B cell (primary cell): ENCODE measurements at regions not wholly inside any gene's neighbourhood (a gene's known extent, or its start where the extent isn't known, plus 50 kb on each side); places are given as distances from the start of the nearest gene placed in this dataset.

Experiments used
- ATAC-seq: fragments of 200-7000 bp; cut with Tn5 transposase; one replicate; pipeline ENCODE4 v1.10.0; 2021; ENCODE audit warnings: low read depth, mild to moderate bottlenecking, moderate number of reproducible peaks, moderate library complexity
- CTCF ChIA-PET: fragments of 350-600 bp; sonication (Branson Sonifier 250); formaldehyde crosslinking; loops from one replicate; lab custom pipeline; 2021; ENCODE audit warnings: antibody characterized with exemption, inconsistent platforms; lab: Charles Lee
- POLR2A ChIA-PET: fragments of 350-600 bp; sonication (Branson Sonifier 250); formaldehyde crosslinking; loops from one replicate; lab custom pipeline; 2021; ENCODE audit warnings: antibody characterized with exemption; lab: Charles Lee
- DNase-seq: peaks from one replicate; pipeline ENCODE4 v3.0.0; 2013
- H2AFZ ChIP-seq: 2 replicates; pipeline ENCODE4 v1.6.1; 2012; ENCODE audit warnings: mild to moderate bottlenecking, low read depth, low read length; ENCODE audit not compliant: insufficient read depth, poor library complexity, severe bottlenecking
- H3K27ac ChIP-seq, 2 donors: 1 replicate in 1 of 2; 2 replicates in 1 of 2; pipeline ENCODE4 v1.5.1; 2012 to 2013; ENCODE audit warnings: low read length in 2 of 2, mild to moderate bottlenecking in 2 of 2, moderate library complexity in 1 of 2
- H3K27me3 ChIP-seq, 4 experiments: fragments of 200-600 bp in 1 of 4; sonication (generic) in 1 of 4; replicated peaks in 1 of 4; 1 replicate in 2 of 4; 2 replicates in 2 of 4; pipeline versions ENCODE4 v1.6.1 to v1.7.0; 2013 to 2016; ENCODE audit warnings: low read length in 3 of 4, mild to moderate bottlenecking in 2 of 4, mixed read lengths in 1 of 4, moderate library complexity in 1 of 4; ENCODE audit not compliant: insufficient read depth in 4 of 4, control insufficient read depth in 3 of 4; ENCODE audit errors: control extremely low read depth in 1 of 4
- H3K36me3 ChIP-seq, 2 experiments: replicated peaks in 1 of 2; 1 replicate in 1 of 2; 2 replicates in 1 of 2; pipeline versions ENCODE4 v1.6.1 to v1.7.1; 2013; ENCODE audit warnings: low read length in 1 of 2; ENCODE audit not compliant: insufficient read depth in 2 of 2, control insufficient read depth in 1 of 2; ENCODE audit errors: control extremely low read depth in 1 of 2, extremely low read depth in 1 of 2
- H3K4me1 ChIP-seq, 2 donors: fragments of 200-600 bp in 1 of 2; sonication (generic) in 1 of 2; 1 replicate in 1 of 2; 2 replicates in 1 of 2; pipeline versions ENCODE4 v1.5.1 to v1.6.1; 2013 to 2017; ENCODE audit warnings: low read length in 2 of 2; ENCODE audit not compliant: control insufficient read depth in 2 of 2, insufficient read depth in 2 of 2
- H3K4me2 ChIP-seq: replicated peaks from 2 replicates; pipeline ENCODE3; 2012; ENCODE audit warnings: mild to moderate bottlenecking, low read depth, low read length; ENCODE audit not compliant: poor library complexity, severe bottlenecking
- H3K4me3 ChIP-seq, 5 experiments: fragments of 200-600 bp in 1 of 5; sonication (generic) in 1 of 5; 1 replicate in 3 of 5; 2 replicates in 2 of 5; pipeline versions ENCODE4 v1.5.1 to v1.7.0; 2011 to 2016; ENCODE audit warnings: low read length in 4 of 5, mild to moderate bottlenecking in 4 of 5, low read depth in 2 of 5, control low read depth in 1 of 5, moderate library complexity in 1 of 5; ENCODE audit not compliant: insufficient read depth in 1 of 5; ENCODE audit errors: control extremely low read depth in 1 of 5, extremely low read depth in 1 of 5
- H3K79me2 ChIP-seq: fragments of 200-600 bp; sonication (generic); one replicate; pipeline ENCODE4 v1.6.0; 2016; ENCODE audit warnings: low read length; ENCODE audit not compliant: control insufficient read depth, insufficient read depth
- H3K9ac ChIP-seq: fragments of 200-600 bp; sonication (generic); 2 replicates; pipeline ENCODE4 v1.6.1; 2017; ENCODE audit warnings: mild to moderate bottlenecking, low read length, moderate library complexity
- H3K9me3 ChIP-seq, 3 donors: one replicate each; pipeline versions ENCODE4 v1.6.1 to v1.7.1; 2013; ENCODE audit warnings: low read length in 2 of 3; ENCODE audit not compliant: control insufficient read depth in 2 of 3, insufficient read depth in 1 of 3; ENCODE audit errors: control extremely low read depth in 1 of 3
- H4K20me1 ChIP-seq: 2 replicates; pipeline ENCODE4 v1.6.0; 2012; ENCODE audit warnings: mild to moderate bottlenecking, low read length; ENCODE audit not compliant: insufficient read depth, control insufficient read depth, poor library complexity, severe bottlenecking
- H3K27ac Mint-ChIP-seq: one replicate; pipeline ENCODE4 v1.8.0; 2021; ENCODE audit warnings: mixed read lengths
- H3K27me3 Mint-ChIP-seq: one replicate; pipeline ENCODE4 v1.8.0; 2021; ENCODE audit warnings: mixed read lengths
- H3K4me1 Mint-ChIP-seq: one replicate; pipeline ENCODE4 v1.8.0; 2021; ENCODE audit warnings: mixed read lengths
- H3K4me3 Mint-ChIP-seq: one replicate; pipeline ENCODE4 v1.8.0; 2021; ENCODE audit warnings: mixed read lengths
- H3K9me3 Mint-ChIP-seq: one replicate; pipeline ENCODE4 v1.8.0; 2022; ENCODE audit warnings: mixed read lengths; ENCODE audit not compliant: insufficient read depth
- EZH2 ChIP-seq: IDR thresholded peaks from 2 replicates; pipeline ENCODE4 v1.6.1; 2012; ENCODE audit warnings: borderline replicate concordance, low read depth, mild to moderate bottlenecking, moderate library complexity, low read length; ENCODE audit not compliant: insufficient read depth, poor library complexity, severe bottlenecking
- WGBS: methylation state at CpG from one replicate; pipeline ENCODE4 v1.1.5; 2013; ENCODE audit warnings: missing lambda C conversion rate; ENCODE audit not compliant: insufficient coverage; 5-methylcytosine and 5-hydroxymethylcytosine counted together
- intact Hi-C: fragments of 100-400 bp; cut with micrococcal nuclease; formaldehyde crosslinking; loops from one replicate; pipeline ENCODE4 v1.10.0; 2022
- TF ChIP-seq, protein P1 (sequence below): fragments of 200-600 bp; IDR thresholded peaks from one replicate; pipeline ENCODE4 v1.8.0; 2022; ENCODE audit warnings: antibody characterized with exemption, mild to moderate bottlenecking

DNA sequence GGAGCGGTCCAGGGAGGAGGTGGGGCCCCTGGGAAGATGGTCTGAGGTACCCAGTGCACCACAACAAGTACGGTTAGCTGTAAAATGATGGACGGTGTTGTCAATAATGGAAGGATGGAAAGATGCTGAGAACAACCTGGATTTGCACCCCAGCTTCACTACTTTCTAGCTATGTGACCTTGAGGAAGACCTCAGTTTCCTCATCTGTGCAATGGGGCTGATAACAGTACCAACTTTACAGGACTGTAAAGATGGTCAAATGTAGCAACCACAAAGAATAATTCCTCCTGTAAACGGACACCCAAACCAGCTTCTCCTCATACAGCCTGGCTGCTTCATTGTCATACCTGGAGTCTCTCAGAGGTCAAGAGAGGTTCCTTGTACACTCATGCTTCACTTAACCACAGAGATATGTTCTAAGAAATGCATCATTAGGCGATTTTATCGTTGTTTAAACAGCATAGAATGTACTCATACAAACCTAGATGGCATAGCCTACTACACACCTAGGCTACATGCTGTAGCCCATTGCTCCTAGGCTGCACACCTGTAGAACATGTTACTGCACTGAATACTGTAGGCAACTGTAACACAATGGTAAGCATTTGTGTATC lies 65.5 kb upstream of the LMO2 start:
- Histone ChIP-seq H3K4me3 (no peak overlapping the region), H3K27me3 (no peaks in the 10 kb centered on the region), H4K20me1 (no peaks in the 10 kb centered on the region), H2AFZ (no peak overlapping the region), H3K4me1 (no peaks in the 10 kb centered on the region), H3K27ac (no peak overlapping the region), H3K9ac (no peak overlapping the region), H3K9me3 (no peaks in the 10 kb centered on the region), H3K4me2 (no peak overlapping the region), H3K36me3 (no peaks in the 10 kb centered on the region), H3K79me2 (no peaks in the 10 kb centered on the region)
- TF ChIP-seq EZH2 = no peak
- TF ChIP-seq, protein P1, sequence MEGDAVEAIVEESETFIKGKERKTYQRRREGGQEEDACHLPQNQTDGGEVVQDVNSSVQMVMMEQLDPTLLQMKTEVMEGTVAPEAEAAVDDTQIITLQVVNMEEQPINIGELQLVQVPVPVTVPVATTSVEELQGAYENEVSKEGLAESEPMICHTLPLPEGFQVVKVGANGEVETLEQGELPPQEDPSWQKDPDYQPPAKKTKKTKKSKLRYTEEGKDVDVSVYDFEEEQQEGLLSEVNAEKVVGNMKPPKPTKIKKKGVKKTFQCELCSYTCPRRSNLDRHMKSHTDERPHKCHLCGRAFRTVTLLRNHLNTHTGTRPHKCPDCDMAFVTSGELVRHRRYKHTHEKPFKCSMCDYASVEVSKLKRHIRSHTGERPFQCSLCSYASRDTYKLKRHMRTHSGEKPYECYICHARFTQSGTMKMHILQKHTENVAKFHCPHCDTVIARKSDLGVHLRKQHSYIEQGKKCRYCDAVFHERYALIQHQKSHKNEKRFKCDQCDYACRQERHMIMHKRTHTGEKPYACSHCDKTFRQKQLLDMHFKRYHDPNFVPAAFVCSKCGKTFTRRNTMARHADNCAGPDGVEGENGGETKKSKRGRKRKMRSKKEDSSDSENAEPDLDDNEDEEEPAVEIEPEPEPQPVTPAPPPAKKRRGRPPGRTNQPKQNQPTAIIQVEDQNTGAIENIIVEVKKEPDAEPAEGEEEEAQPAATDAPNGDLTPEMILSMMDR = no peak
- WGBS = 100% methylated on average over 2 of the region's 6 CpGs
- DNase-seq (no peak), ATAC-seq (no peak)
- intact Hi-C loops = no loop called here
- ChIA-PET POLR2A (no interaction called here), CTCF (interaction anchor here (1.0 to 1.2 kb wide), 2 partner anchors 12 to 100 kb away, joined by 3 read pairs; no protein-coding TSS in a partner anchor)
- peaks cover 4% of the 10 kb centered on the region for H3K27me3 Mint-ChIP-seq
- no peaks in the 10 kb centered on the region for H3K9me3 Mint-ChIP-seq
- no peak overlapping the region for H3K4me3 Mint-ChIP-seq
- no peaks in the 10 kb centered on the region for H3K4me1 Mint-ChIP-seq
- H3K27ac Mint-ChIP-seq = no peak overlapping the region

DNA sequence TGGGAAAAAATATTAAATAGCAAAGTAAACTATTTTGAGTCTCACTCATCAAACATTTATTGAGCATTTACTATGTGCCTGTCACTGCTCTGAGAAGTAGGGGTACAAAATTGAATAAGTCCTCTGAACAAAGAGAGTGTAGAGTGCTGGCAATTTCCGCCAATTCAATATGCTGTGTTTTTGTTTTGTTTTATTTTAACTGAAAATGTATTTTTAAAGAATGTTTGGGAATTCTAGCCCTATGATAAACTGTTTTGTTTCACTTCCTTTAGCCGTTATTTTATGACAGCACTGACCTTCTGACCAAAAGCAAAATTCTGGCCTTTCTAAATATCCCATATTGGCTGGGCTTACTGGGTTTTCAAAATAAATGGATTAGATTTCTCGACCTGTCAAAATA lies 64.7 kb upstream of the LMO2 start:
- H3K9ac ChIP-seq = no peak overlapping the region
- CTCF ChIA-PET = interaction anchor here (1.0 to 1.2 kb wide), 2 partner anchors 13 to 99 kb away, joined by 3 read pairs; no protein-coding TSS in a partner anchor

More for the DNA sequence above, 64.7 kb upstream of the LMO2 start:
- H3K9me3 ChIP-seq = no peaks in the 10 kb centered on the region
- H2AFZ ChIP-seq = no peak overlapping the region
- no peak for TF ChIP-seq EZH2
- TF ChIP-seq, protein P1 = no peak
- no peak for ATAC-seq
- H4K20me1 ChIP-seq = no peaks in the 10 kb centered on the region
- WGBS = 100% methylated on average over 1 of the region's 3 CpGs
- POLR2A ChIA-PET = no interaction called here
- intact Hi-C loops = no loop called here
- peaks cover 4% of the 10 kb centered on the region for H3K27me3 Mint-ChIP-seq
- no peak overlapping the region for H3K27ac Mint-ChIP-seq
- no peak overlapping the region for H3K27ac ChIP-seq
- H3K9me3 Mint-ChIP-seq = no peaks in the 10 kb centered on the region
- no peaks in the 10 kb centered on the region for H3K36me3 ChIP-seq
- no peaks in the 10 kb centered on the region for H3K4me1 Mint-ChIP-seq
- H3K4me3 ChIP-seq = no peak overlapping the region
- H3K4me2 ChIP-seq = no peak overlapping the region
- no peak for DNase-seq
- H3K4me3 Mint-ChIP-seq = no peak overlapping the region
- no peaks in the 10 kb centered on the region for H3K27me3 ChIP-seq
- H3K79me2 ChIP-seq = no peaks in the 10 kb centered on the region
- H3K4me1 ChIP-seq = no peaks in the 10 kb centered on the region
